ENCODE measurements at regions not wholly inside any gene's neighbourhood (a gene's known extent, or its start where the extent isn't known, plus 50 kb on each side); places are given as distances from the start of the nearest gene placed in this dataset.

- intact Hi-C loops (cut with DNase I) = no loop called here
- DNase-seq (no peak), ATAC-seq (no peak)
- no peaks in the 10 kb centered on the region for H3K27me3 ChIP-seq
- H3K9me3 ChIP-seq = no peaks in the 10 kb centered on the region
- no peaks in the 10 kb centered on the region for H3K36me3 ChIP-seq
- no peak for TF ChIP-seq POLR2A (IDR thresholded peaks at IDR 0.05)
- TF ChIP-seq, protein P1, sequence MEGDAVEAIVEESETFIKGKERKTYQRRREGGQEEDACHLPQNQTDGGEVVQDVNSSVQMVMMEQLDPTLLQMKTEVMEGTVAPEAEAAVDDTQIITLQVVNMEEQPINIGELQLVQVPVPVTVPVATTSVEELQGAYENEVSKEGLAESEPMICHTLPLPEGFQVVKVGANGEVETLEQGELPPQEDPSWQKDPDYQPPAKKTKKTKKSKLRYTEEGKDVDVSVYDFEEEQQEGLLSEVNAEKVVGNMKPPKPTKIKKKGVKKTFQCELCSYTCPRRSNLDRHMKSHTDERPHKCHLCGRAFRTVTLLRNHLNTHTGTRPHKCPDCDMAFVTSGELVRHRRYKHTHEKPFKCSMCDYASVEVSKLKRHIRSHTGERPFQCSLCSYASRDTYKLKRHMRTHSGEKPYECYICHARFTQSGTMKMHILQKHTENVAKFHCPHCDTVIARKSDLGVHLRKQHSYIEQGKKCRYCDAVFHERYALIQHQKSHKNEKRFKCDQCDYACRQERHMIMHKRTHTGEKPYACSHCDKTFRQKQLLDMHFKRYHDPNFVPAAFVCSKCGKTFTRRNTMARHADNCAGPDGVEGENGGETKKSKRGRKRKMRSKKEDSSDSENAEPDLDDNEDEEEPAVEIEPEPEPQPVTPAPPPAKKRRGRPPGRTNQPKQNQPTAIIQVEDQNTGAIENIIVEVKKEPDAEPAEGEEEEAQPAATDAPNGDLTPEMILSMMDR (IDR thresholded peaks at IDR 0.05) = no peak
- no peak overlapping the region for H3K27ac ChIP-seq
- no peak overlapping the region for H3K4me3 ChIP-seq
- 59% methylated on average over 4 of the region's 4 CpGs for WGBS (ENCODE audit: insufficient coverage, low coverage, low lambda C conversion rate, missing lambda C conversion rate)
- H3K4me1 ChIP-seq = no peaks in the 10 kb centered on the region
Observed at GRCh38 chr18:40272630-40273231, 1682.3 kb upstream of the PIK3C3 start.

DNA sequence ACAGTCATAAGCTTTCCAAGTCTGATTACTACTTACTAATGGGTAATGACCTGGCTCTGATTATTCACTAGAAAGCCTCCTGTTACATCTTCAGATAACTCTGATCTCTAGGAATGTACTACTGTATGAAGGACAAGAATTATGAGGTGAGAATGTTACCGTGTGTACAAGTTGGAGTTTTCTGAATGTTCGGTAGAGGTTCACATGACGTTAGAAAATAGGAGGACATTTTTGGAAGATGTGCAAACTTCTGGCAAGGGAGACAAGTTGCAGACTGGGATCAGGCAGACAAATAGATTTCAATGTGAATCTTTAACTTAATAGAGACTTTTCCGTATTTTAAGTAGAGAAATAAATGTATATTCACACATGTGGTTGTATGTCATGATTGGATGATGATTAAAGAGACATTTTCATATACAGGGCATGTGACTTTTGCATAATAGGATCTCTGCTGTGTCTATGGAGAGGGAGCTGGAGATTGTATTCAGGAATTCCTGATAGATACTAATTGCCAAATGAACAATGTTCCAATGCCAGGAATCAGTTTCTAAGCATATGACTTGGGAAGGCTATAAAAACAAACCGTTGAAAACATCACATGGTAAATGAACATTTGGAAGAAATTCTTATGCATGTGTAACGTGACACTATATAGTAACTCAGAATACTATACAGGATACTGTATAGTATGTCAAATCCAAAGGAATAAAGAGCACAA lies 1695.8 kb upstream of the PIK3C3 start:
- H3K27me3 ChIP-seq = no peaks in the 10 kb centered on the region

DNA sequence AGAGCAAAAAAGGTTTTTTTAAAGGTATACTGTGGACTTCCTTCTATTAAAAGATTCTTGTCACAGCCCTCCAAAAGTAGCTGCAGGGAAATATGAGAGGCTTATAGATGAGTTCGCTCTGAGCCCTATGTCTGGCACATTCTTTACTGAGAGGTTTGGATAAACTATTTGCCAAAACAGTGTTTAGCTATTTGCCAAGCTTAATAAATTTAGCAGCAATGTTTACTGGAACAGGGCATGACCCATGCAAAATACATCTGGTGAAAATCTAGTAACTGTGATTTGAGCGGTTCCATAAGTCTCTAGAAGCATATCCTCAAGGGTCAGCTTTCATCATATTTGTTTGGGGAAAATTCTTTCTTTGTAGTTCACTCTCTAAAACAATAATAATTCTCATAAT lies 1696.7 kb upstream of the PIK3C3 start:
- no peaks in the 10 kb centered on the region for H3K4me1 ChIP-seq
- intact Hi-C loops (cut with DNase I) = no loop called here
- no peak overlapping the region for H3K4me3 ChIP-seq
- no peaks in the 10 kb centered on the region for H3K9me3 ChIP-seq
- H3K27me3 ChIP-seq = no peaks in the 10 kb centered on the region
- WGBS (ENCODE audit: insufficient coverage, low coverage, low lambda C conversion rate, missing lambda C conversion rate) = 63% methylated on average over 2 of the region's 2 CpGs
- DNase-seq (no peak), ATAC-seq (no peak)
- H3K27ac ChIP-seq = no peak overlapping the region
- H3K36me3 ChIP-seq = no peaks in the 10 kb centered on the region
- TF ChIP-seq, protein P1 (IDR thresholded peaks at IDR 0.05) = no peak
- TF ChIP-seq POLR2A (IDR thresholded peaks at IDR 0.05) = no peak

More for the DNA sequence above, 1695.8 kb upstream of the PIK3C3 start:
- no peak overlapping the region for H3K27ac ChIP-seq
- DNase-seq (no peak), ATAC-seq (no peak)
- no peak overlapping the region for H3K4me3 ChIP-seq
- 39% methylated on average over 6 of the region's 6 CpGs for WGBS (ENCODE audit: insufficient coverage, low coverage, low lambda C conversion rate, missing lambda C conversion rate)
- H3K9me3 ChIP-seq = no peaks in the 10 kb centered on the region
- no peaks in the 10 kb centered on the region for H3K4me1 ChIP-seq
- TF ChIP-seq, protein P1 (IDR thresholded peaks at IDR 0.05) = no peak
- TF ChIP-seq POLR2A (IDR thresholded peaks at IDR 0.05) = no peak
- no peaks in the 10 kb centered on the region for H3K36me3 ChIP-seq
- intact Hi-C loops (cut with DNase I) = no loop called here

DNA sequence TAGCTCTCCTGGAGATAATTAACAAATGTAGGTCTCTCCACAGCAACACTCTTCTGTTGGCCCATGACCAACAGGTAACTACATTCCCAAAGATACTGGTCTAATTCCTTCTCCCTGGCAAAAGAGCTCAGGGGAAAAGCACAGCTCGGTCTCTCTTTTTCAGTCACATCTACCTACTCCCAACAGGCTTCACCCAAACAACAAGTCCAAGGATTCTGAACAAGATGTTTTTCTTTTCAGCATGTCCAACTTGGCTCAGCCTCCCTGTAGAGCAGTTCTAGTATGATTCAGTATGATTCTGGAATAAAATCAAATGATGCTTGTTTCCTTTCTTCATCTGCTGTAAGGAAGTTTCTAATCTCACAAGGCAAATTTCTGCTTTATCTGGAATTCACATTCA lies 1704.8 kb upstream of the PIK3C3 start:
- Histone ChIP-seq H3K27me3 (no peaks in the 10 kb centered on the region), H3K36me3 (no peaks in the 10 kb centered on the region), H3K9me3 (no peaks in the 10 kb centered on the region), H3K4me1 (no peaks in the 10 kb centered on the region), H3K27ac (no peak overlapping the region), H3K4me3 (no peak overlapping the region)
- DNase-seq = no peak
- WGBS (ENCODE audit: insufficient coverage, low coverage, low lambda C conversion rate, missing lambda C conversion rate) = 56% methylated on average over 1 of the region's 1 CpG
- ATAC-seq = no peak
- TF ChIP-seq, protein P1 (IDR thresholded peaks at IDR 0.05) = no peak
- intact Hi-C loops (cut with DNase I) = no loop called here
